ENCODE measurements at regions not wholly inside any gene's neighbourhood (a gene's known extent, or its start where the extent isn't known, plus 50 kb on each side); places are given as distances from the start of the nearest gene placed in this dataset.

DNA sequence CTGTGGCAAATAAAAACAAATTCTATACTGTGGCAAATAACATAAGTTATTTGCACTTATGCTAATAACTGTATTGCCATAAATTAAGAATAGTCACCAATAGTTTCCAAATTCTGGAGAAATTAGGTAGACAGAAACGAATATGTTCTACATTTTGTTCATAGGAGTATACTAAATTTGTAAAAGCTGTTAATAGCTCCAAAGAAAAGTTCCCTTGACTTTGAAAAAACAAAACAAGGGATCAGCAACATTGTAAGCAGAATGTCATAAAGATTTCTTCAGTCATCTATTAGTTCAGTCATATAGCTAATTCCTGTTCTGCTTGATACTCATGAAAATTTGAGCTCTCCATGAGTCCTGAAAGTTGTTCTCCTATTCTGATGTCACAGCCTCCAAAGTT lies 1472.8 kb downstream of the C4orf33 start:
- TF ChIP-seq, protein P1, sequence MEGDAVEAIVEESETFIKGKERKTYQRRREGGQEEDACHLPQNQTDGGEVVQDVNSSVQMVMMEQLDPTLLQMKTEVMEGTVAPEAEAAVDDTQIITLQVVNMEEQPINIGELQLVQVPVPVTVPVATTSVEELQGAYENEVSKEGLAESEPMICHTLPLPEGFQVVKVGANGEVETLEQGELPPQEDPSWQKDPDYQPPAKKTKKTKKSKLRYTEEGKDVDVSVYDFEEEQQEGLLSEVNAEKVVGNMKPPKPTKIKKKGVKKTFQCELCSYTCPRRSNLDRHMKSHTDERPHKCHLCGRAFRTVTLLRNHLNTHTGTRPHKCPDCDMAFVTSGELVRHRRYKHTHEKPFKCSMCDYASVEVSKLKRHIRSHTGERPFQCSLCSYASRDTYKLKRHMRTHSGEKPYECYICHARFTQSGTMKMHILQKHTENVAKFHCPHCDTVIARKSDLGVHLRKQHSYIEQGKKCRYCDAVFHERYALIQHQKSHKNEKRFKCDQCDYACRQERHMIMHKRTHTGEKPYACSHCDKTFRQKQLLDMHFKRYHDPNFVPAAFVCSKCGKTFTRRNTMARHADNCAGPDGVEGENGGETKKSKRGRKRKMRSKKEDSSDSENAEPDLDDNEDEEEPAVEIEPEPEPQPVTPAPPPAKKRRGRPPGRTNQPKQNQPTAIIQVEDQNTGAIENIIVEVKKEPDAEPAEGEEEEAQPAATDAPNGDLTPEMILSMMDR (IDR thresholded peaks at IDR 0.05; ENCODE audit: extremely low read depth, insufficient read depth, missing control alignments) = no peak
- no peak for DNase-seq (ENCODE audit: low spot score)
- in situ Hi-C loops (cut with MboI; ENCODE audit: low pct_unique_long_range_greater_than_20kb, low sequenced_read_pairs, unreplicated experiment) = no loop called here

DNA sequence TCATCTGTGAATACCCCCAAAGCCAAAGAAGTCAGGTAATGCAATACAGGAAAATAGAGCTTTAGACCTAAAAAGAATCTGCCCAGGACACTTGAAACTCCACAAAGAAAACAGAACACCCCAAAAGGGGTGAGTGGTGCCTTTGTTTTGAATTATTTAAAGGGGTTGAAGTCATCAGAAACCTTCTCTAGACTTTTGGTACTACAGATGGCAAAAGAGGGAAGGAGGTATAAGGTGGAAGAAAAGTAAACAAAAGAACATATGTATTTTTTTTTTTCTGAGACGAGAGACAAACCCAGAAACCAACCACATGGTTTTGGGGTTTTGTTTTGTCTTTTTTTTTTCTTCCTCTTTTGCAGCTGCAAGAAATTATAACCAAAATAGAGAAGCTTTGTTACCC lies 1477.8 kb downstream of the C4orf33 start:
- TF ChIP-seq, protein P1 (IDR thresholded peaks at IDR 0.05; ENCODE audit: extremely low read depth, insufficient read depth, missing control alignments) = no peak
- no peak for DNase-seq (ENCODE audit: low spot score)
- in situ Hi-C loops (cut with MboI; ENCODE audit: low pct_unique_long_range_greater_than_20kb, low sequenced_read_pairs, unreplicated experiment) = no loop called here

DNA sequence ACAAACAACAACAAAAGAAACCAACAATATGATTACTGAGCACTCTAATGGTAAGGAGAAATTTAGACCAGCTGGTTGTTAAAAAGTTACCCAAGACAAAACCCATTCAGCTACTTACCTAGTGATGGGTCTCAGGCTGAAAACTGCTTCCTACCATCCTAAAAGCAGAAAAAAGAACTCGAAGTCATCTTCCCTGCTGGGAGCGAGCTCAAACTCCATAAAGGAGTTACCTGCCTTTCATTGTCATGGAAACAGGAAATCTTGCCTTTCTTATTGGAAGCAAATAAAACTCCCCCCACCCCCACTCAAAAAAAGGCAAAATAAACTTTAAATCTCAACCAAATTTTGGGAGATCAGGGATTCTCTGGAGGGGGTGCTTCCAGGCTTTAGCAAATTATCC lies 1478.3 kb downstream of the C4orf33 start:
- no peak for DNase-seq (ENCODE audit: low spot score)
- in situ Hi-C loops (cut with MboI; ENCODE audit: low pct_unique_long_range_greater_than_20kb, low sequenced_read_pairs, unreplicated experiment) = no loop called here
- TF ChIP-seq, protein P1 (IDR thresholded peaks at IDR 0.05; ENCODE audit: extremely low read depth, insufficient read depth, missing control alignments) = no peak

DNA sequence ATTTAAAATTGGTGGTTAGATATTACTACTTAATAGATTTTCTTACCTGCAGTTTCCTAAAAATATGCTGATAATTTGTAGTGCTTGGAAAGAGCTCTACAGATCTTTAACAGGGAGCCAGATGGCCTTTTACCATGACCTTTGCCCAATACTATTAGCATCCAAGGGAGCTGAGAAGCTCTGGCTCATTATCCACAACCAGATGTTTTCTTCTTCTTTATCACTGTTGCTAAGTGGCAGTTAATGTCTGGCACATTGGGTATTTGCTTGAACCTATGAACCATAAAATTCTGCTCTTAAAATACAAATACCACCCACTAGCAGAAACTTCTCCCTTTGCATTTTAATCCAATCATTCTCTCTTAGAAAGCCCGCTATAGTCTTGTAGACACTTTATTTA lies 1480.3 kb downstream of the C4orf33 start:
- in situ Hi-C loops (cut with MboI; ENCODE audit: low pct_unique_long_range_greater_than_20kb, low sequenced_read_pairs, unreplicated experiment) = no loop called here
- TF ChIP-seq, protein P1 (IDR thresholded peaks at IDR 0.05; ENCODE audit: extremely low read depth, insufficient read depth, missing control alignments) = no peak
- no peak for DNase-seq (ENCODE audit: low spot score)

DNA sequence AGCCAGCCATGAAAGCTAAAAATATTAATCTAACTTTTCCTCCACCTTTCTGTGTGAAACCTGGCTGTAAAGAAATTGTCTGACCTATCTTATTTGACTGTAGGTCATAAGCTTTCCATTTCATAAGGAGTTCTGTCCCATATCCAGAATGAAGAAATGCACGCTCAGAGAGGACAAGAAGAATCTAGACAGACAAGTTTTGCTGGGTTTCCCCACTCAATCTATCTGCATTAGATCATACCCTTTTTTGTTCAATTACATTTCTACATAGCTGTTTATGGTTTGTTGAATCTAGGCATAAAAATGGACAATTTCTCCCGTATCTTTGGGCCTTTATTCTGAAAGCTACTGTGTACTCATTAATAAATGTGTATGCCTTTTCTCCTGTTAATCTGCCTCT lies 1495.1 kb downstream of the C4orf33 start:
- no peak for DNase-seq (ENCODE audit: low spot score)
- in situ Hi-C loops (cut with MboI; ENCODE audit: low pct_unique_long_range_greater_than_20kb, low sequenced_read_pairs, unreplicated experiment) = no loop called here
- TF ChIP-seq, protein P1 (IDR thresholded peaks at IDR 0.05; ENCODE audit: extremely low read depth, insufficient read depth, missing control alignments) = no peak

DNA sequence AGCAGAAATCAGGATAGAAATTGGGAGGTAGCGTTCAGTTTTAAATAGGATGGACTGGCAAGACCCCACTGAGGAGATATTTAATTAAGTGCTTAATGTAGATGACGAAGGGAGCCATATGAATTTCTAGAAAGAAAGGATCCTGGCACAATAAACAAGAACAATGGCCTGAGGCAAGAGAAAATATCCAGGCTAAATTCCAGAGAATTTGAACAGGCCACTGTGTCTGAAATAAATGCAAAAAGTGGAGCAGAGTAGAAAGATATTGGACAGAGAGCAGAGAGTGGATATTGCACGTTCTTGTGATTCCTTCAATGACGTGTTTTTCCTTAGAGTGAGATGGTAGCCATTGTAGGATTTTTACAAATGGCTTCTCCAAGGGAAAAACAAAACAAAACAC lies 1504.8 kb downstream of the C4orf33 start:
- DNase-seq (ENCODE audit: low spot score) = no peak
- TF ChIP-seq, protein P1 (IDR thresholded peaks at IDR 0.05; ENCODE audit: extremely low read depth, insufficient read depth, missing control alignments) = no peak
- in situ Hi-C loops (cut with MboI; ENCODE audit: low pct_unique_long_range_greater_than_20kb, low sequenced_read_pairs, unreplicated experiment) = no loop called here

DNA sequence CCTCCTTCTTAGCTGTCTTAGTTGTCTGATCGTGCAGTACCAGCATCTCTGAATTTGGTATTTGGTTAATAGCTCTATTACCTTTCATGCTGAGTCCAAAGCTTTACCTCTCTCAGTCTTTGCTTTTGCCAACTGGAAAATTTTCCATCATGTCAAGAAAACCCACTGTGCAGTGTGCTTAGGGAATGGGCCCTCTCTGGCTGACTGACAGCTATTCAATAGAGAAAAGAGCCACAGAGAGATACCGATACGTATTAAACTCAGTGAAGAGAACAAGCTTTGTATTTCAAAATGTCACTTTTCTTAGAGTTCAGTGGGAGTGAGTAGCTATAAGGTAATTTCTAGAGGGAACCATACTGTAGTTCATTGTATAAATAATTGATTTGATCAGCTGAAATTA lies 1507.1 kb downstream of the C4orf33 start:
- in situ Hi-C loops (cut with MboI; ENCODE audit: low pct_unique_long_range_greater_than_20kb, low sequenced_read_pairs, unreplicated experiment) = no loop called here
- no peak for DNase-seq (ENCODE audit: low spot score)
- TF ChIP-seq, protein P1 (IDR thresholded peaks at IDR 0.05; ENCODE audit: extremely low read depth, insufficient read depth, missing control alignments) = no peak

Data from GM13977 (cell line).